GM12865 (cell line): ENCODE measurements at regions not wholly inside any gene's neighbourhood (a gene's known extent, or its start where the extent isn't known, plus 50 kb on each side); places are given as distances from the start of the nearest gene placed in this dataset.

Source experiments
- DNase-seq: peaks from one replicate; pipeline ENCODE4 v3.0.0; 2010; ENCODE audit warnings: low read depth
- H3K4me3 ChIP-seq: 2 replicates; pipeline ENCODE4 v1.5.1; 2011; ENCODE audit warnings: mild to moderate bottlenecking, low read depth, low read length, control low read depth
- TF ChIP-seq, protein P1 (sequence below): IDR thresholded peaks from 2 replicates; pipeline ENCODE4 v1.5.1; 2011; ENCODE audit warnings: low read length, control low read depth, low read depth, inconsistent platforms; ENCODE audit not compliant: insufficient read depth; ENCODE audit errors: missing control alignments

DNA sequence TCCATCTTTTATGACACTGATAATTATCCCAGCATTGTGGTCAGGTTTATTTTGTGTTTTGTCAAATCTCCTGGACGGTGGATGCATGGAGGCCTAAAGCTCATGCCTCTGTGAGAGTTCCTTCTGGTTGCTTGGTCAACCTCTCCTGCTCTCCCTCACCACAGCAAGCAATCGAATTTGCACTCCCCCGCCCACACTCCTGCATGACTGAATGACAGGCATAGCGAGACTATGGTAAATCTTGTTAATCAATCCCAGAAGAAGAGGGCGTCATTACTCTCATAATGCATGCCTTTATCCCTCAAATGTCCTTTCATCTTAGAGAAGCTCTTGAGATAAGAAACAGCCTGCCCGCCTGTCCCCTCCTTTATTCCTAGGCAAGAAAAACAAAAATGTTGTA, 1215.0 kb upstream of the CDH9 start:
- H3K4me3 ChIP-seq = no peak overlapping the region
- TF ChIP-seq, protein P1, sequence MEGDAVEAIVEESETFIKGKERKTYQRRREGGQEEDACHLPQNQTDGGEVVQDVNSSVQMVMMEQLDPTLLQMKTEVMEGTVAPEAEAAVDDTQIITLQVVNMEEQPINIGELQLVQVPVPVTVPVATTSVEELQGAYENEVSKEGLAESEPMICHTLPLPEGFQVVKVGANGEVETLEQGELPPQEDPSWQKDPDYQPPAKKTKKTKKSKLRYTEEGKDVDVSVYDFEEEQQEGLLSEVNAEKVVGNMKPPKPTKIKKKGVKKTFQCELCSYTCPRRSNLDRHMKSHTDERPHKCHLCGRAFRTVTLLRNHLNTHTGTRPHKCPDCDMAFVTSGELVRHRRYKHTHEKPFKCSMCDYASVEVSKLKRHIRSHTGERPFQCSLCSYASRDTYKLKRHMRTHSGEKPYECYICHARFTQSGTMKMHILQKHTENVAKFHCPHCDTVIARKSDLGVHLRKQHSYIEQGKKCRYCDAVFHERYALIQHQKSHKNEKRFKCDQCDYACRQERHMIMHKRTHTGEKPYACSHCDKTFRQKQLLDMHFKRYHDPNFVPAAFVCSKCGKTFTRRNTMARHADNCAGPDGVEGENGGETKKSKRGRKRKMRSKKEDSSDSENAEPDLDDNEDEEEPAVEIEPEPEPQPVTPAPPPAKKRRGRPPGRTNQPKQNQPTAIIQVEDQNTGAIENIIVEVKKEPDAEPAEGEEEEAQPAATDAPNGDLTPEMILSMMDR = no peak
- DNase-seq = no peak

DNA sequence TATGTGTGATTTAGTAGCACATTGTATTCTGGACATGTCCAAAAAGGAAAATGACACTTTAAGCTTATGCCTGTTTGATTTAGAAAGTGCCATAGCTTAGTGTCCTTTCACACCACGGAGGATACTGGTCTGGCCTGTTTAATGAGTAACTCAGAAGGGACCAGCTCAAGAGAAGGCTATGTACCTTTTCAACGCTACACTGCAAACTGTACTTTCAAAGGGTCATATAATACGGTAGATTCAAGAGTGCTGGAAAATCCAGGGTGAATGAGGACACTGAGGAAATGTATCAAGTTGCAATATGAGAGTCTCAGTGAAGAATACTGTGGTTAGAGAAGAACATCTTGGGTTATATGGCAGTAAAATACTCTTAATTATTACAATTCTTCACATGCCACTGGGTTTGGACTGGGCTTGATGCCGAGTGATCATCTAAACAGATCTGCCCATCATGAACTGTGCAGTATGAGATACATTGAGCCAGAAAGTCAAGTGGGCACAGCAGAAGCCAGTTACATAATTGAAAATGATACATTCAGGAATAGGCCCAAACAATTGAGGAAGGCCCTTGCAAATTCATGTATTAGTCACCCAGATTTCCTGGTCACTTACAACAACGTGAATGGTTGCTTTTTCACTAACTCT, 1211.5 kb upstream of the CDH9 start:
- no peak for DNase-seq
- TF ChIP-seq, protein P1 = no peak
- no peak overlapping the region for H3K4me3 ChIP-seq

DNA sequence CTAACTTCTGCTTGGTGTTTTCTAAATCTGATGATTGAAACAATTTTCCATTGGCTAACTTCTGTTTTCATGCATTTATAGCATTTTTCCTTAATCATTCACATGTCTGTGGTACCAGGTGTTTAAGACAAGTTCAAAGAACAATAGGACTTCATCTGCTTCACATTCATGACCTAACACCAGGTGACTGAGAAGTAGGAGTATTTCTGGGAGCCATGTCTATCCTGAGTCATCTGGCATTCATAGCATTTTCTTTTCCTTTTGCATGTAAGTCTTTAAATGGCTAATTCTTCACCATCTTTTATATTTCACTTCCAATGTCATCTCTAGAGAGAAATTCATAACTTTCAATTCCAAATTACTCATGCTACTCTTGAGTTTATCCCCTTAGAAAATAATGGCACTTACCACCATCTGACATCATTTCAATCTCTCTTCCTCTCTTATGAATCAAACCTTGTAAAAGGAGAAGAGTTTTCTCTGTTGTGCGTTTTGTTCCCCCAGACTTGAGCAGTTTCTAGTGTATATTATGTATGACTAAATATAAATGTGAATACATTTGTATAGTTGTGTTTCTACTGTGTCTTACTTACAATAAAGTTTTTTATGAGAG, 1196.1 kb upstream of the CDH9 start:
- no peak for DNase-seq
- TF ChIP-seq, protein P1 = no peak
- H3K4me3 ChIP-seq = no peak overlapping the region

DNA sequence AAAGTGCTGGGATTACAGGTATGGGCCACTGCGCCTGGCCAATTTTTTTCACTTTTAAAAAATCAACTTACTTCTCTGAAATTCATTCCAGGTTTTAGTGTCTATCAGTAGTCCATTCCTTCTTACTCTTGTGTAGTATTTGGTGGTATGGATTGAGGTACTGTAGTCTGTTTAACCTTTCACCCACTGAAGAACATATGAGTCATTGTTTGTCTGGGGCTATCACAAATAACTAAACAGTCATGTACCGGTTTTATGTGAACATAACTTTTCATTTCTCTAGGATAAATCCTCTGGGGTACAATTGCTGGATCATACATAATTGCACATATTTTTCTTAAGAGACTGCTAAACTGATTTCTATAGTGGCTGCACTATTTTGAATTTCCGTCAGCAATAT, 1188.0 kb upstream of the CDH9 start:
- no peak overlapping the region for H3K4me3 ChIP-seq
- TF ChIP-seq, protein P1 = no peak
- no peak for DNase-seq

DNA sequence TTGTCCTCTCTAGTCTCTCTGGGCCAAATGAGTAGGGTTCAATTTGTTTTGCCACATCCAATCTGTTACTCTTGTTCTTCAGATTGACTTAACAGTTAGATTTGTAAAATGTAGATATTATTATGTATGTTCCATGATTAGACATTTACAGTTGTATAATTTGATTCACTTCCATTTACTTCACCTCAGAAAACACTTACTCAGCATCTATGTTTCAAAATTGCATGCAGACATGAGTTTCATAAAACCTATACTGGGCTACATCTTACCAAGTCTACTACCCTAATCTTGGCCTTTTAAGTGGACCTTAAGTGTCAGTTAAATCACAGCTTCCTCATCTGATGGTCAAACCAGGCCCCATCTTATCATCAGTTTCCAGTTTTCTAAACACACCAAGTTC, 1181.2 kb upstream of the CDH9 start:
- H3K4me3 ChIP-seq = no peak overlapping the region
- DNase-seq = no peak
- TF ChIP-seq, protein P1 = no peak

DNA sequence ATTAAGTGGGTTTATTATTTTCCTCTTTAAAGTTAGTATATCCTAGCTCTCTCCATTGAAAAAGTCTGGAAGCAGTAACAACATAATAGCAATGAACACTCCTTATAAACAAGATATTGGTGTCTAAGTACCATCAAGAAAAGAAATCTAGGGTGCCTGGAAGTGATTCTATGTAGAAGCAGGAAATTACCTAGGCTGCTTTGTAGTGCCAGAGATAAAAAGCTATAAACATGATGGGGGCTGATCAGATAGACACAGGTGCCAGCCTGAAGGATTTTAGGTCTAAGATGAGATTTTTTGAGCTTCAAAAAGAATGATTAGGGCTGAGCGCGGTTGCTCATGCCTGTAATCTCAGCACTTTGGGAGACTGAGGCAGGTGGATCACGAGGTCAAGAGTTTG, 1179.3 kb upstream of the CDH9 start:
- DNase-seq = no peak
- TF ChIP-seq, protein P1 = no peak
- H3K4me3 ChIP-seq = no peak overlapping the region

DNA sequence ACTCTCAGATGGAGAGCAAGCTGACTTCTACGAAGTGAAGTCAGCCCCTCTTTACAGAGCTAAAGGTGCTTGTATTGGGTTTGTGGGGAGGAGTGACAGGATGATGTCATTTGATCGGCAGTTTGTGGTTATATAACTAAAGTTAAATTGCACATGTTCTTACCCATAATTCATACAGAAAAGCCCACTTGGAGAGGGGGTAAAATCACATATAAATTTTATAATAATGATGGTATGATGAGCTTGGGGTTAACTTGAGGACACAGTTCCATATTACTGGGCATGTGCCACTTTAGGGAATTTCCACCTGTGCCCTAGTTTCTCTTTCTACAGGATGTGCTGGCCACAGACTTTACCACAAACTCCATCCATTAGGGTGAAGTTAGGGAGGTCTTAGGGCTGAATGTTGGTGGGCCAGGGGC, 1178.6 kb upstream of the CDH9 start:
- DNase-seq = peak; percentile 47
- TF ChIP-seq, protein P1 = no peak
- H3K4me3 ChIP-seq = no peak overlapping the region
